ENCODE measurements at regions not wholly inside any gene's neighbourhood (a gene's known extent, or its start where the extent isn't known, plus 50 kb on each side); places are given as distances from the start of the nearest gene placed in this dataset.
A peak's percentile ranks its signal among the peaks of the same experiment; 100 is the strongest.

DNA sequence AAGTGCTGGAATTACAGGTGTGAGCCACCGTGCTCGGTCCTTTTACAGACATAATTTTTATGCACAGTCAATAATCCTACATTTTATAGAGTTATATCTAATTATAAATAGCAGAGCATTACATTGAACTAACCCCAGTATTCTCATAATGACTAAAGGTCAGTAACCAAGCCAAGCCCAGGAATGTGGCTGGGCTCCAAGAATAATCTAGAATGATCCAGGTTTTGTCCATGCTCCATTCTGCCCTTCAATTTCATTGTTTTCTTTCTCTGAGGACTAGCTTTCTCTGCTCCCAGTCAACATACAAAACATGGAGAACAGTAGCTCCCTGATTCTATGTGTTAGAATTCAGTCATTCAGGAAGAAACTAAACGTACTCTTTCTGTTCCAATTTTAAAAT is 92.1 kb upstream of the KRR1 start:
- H3K9me3 ChIP-seq (ENCODE audit: control insufficient read depth in 4 of 4, low read length in 3 of 4) = no peaks in the 10 kb centered on the region
- TF ChIP-seq YY1 (IDR thresholded peaks at IDR 0.05) = peak; percentile 14
- TF ChIP-seq RAD21 (IDR thresholded peaks at IDR 0.05) = no peak
- no peak overlapping the region for H3K4me3 ChIP-seq (ENCODE audit: low read depth in 1 of 3, low read length in 3 of 3)
- DNase-seq (ENCODE audit: low spot score) = no peak
- no peaks in the 10 kb centered on the region for H3K36me3 ChIP-seq (ENCODE audit: control insufficient read depth in 4 of 4, insufficient read depth in 3 of 4, low read depth in 1 of 4, low read length in 3 of 4)
- H3K27me3 ChIP-seq (ENCODE audit: control insufficient read depth in 4 of 4, insufficient read depth in 4 of 4, low read length in 3 of 4) = no peaks in the 10 kb centered on the region
- no peak overlapping the region for H3K9ac ChIP-seq (ENCODE audit: low read depth in 1 of 2, low read length in 2 of 2)
- WGBS = 84% methylated on average over 3 of the region's 3 CpGs
- H3K27ac ChIP-seq (ENCODE audit: low read depth in 1 of 2, low read length in 2 of 2) = no peak overlapping the region
- no peaks in the 10 kb centered on the region for H3K4me1 ChIP-seq (ENCODE audit: control insufficient read depth in 4 of 4, insufficient read depth in 4 of 4, low read length in 3 of 4)

DNA sequence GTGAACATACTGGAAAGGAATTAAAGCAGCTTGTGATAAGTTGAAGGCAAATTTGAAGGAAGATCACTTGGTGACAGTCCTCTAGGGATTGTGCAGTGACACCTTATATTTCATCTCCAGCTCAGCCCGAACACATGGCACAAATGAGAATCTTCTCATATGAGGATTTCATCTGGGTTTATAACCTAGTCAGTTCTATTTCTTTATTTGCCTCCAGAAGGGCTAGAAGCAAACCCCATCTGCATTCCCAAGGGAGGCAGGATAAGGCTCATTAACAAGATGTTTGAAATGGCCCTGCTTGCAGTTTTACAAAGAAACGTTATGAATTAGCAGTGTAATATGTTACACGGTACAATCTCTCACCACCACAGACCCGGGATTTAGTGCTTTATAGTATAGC is 90.7 kb upstream of the KRR1 start:
- Histone ChIP-seq H3K27me3 (ENCODE audit: control insufficient read depth in 4 of 4, insufficient read depth in 4 of 4, low read length in 3 of 4) (no peaks in the 10 kb centered on the region), H3K27ac (ENCODE audit: low read depth in 1 of 2, low read length in 2 of 2) (no peak overlapping the region), H3K9me3 (ENCODE audit: control insufficient read depth in 4 of 4, low read length in 3 of 4) (no peaks in the 10 kb centered on the region), H3K4me1 (ENCODE audit: control insufficient read depth in 4 of 4, insufficient read depth in 4 of 4, low read length in 3 of 4) (no peaks in the 10 kb centered on the region), H3K9ac (ENCODE audit: low read depth in 1 of 2, low read length in 2 of 2) (no peak overlapping the region), H3K4me3 (ENCODE audit: low read depth in 1 of 3, low read length in 3 of 3) (no peak overlapping the region), H3K36me3 (ENCODE audit: control insufficient read depth in 4 of 4, insufficient read depth in 3 of 4, low read depth in 1 of 4, low read length in 3 of 4) (no peaks in the 10 kb centered on the region)
- TF ChIP-seq RAD21 (IDR thresholded peaks at IDR 0.05) (no peak), FOXA1 (IDR thresholded peaks at IDR 0.05) (no peak), HNF4A (conservative IDR thresholded peaks at IDR 0.05) (no peak), FOXA2 (IDR thresholded peaks at IDR 0.05) (no peak), GABPA (IDR thresholded peaks at IDR 0.05 in 1 of 2, conservative IDR thresholded peaks at IDR 0.05 in 1 of 2) (no peak), HNF4G (IDR thresholded peaks at IDR 0.05) (no peak)
- TF ChIP-seq, protein P1, sequence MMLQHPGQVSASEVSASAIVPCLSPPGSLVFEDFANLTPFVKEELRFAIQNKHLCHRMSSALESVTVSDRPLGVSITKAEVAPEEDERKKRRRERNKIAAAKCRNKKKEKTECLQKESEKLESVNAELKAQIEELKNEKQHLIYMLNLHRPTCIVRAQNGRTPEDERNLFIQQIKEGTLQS (IDR thresholded peaks at IDR 0.05) = no peak
- TF ChIP-seq, protein P2, sequence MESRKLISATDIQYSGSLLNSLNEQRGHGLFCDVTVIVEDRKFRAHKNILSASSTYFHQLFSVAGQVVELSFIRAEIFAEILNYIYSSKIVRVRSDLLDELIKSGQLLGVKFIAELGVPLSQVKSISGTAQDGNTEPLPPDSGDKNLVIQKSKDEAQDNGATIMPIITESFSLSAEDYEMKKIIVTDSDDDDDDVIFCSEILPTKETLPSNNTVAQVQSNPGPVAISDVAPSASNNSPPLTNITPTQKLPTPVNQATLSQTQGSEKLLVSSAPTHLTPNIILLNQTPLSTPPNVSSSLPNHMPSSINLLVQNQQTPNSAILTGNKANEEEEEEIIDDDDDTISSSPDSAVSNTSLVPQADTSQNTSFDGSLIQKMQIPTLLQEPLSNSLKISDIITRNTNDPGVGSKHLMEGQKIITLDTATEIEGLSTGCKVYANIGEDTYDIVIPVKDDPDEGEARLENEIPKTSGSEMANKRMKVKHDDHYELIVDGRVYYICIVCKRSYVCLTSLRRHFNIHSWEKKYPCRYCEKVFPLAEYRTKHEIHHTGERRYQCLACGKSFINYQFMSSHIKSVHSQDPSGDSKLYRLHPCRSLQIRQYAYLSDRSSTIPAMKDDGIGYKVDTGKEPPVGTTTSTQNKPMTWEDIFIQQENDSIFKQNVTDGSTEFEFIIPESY (IDR thresholded peaks at IDR 0.05) = no peak
- TF ChIP-seq, protein P3, sequence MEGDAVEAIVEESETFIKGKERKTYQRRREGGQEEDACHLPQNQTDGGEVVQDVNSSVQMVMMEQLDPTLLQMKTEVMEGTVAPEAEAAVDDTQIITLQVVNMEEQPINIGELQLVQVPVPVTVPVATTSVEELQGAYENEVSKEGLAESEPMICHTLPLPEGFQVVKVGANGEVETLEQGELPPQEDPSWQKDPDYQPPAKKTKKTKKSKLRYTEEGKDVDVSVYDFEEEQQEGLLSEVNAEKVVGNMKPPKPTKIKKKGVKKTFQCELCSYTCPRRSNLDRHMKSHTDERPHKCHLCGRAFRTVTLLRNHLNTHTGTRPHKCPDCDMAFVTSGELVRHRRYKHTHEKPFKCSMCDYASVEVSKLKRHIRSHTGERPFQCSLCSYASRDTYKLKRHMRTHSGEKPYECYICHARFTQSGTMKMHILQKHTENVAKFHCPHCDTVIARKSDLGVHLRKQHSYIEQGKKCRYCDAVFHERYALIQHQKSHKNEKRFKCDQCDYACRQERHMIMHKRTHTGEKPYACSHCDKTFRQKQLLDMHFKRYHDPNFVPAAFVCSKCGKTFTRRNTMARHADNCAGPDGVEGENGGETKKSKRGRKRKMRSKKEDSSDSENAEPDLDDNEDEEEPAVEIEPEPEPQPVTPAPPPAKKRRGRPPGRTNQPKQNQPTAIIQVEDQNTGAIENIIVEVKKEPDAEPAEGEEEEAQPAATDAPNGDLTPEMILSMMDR (IDR thresholded peaks at IDR 0.05; ENCODE audit: low read depth, low read length, missing input control) = no peak
- TF ChIP-seq, protein P4, sequence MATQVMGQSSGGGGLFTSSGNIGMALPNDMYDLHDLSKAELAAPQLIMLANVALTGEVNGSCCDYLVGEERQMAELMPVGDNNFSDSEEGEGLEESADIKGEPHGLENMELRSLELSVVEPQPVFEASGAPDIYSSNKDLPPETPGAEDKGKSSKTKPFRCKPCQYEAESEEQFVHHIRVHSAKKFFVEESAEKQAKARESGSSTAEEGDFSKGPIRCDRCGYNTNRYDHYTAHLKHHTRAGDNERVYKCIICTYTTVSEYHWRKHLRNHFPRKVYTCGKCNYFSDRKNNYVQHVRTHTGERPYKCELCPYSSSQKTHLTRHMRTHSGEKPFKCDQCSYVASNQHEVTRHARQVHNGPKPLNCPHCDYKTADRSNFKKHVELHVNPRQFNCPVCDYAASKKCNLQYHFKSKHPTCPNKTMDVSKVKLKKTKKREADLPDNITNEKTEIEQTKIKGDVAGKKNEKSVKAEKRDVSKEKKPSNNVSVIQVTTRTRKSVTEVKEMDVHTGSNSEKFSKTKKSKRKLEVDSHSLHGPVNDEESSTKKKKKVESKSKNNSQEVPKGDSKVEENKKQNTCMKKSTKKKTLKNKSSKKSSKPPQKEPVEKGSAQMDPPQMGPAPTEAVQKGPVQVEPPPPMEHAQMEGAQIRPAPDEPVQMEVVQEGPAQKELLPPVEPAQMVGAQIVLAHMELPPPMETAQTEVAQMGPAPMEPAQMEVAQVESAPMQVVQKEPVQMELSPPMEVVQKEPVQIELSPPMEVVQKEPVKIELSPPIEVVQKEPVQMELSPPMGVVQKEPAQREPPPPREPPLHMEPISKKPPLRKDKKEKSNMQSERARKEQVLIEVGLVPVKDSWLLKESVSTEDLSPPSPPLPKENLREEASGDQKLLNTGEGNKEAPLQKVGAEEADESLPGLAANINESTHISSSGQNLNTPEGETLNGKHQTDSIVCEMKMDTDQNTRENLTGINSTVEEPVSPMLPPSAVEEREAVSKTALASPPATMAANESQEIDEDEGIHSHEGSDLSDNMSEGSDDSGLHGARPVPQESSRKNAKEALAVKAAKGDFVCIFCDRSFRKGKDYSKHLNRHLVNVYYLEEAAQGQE (IDR thresholded peaks at IDR 0.05) = no peak
- 89% methylated on average over 4 of the region's 4 CpGs for WGBS
- no peak for DNase-seq (ENCODE audit: low spot score)

Data from liver (tissue), 8 donors.